NCI-H524 (cell line): ENCODE measurements at regions not wholly inside any gene's neighbourhood (a gene's known extent, or its start where the extent isn't known, plus 50 kb on each side); places are given as distances from the start of the nearest gene placed in this dataset.
"Not testable (repeated sequence)": the region's sequence is repeated elsewhere in the genome, so short reads cannot be mapped to it uniquely, and the experiment has no call there.

Source experiments
- DNase-seq, 2 experiments: peaks; one replicate each; lab custom pipeline; 2025; lab: John Stamatoyannopoulos, UW

- not testable (repeated sequence) for DNase-seq
These were observed 178.2 kb upstream of the ZNG1F start for GRCh38 chr9:41367301-41367700.

- not testable (repeated sequence) for DNase-seq
These were observed 172.7 kb upstream of the ZNG1F start for GRCh38 chr9:41361790-41362189.

DNA sequence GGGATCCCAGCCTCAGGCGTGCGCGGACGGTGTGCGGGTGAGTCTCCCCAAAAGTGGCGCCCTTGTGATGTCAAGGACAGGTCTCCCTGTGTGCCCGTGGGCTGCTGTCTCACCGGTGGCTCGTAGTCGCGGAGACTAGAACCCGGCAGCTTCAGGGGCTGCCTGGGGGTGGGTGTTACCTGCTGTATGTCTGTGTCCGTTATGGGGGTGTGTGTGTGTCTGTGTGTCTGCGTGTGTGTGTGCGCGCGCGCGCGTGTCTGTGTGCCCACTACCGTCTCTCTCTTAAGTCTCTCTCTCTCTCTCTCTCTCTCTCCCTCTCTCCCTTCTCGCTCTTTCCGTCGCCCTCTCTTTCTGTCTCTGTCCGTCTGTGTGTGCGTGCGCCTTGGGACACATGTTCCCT, 170.0 kb upstream of the ZNG1F start:
- DNase-seq: peak in 1 of 2 experiments; percentile 26

- DNase-seq: peak; percentile 22 to 72
These were observed 169.6 kb upstream of the ZNG1F start for GRCh38 chr9:41358682-41359081.

GRCh38 chr9:41357918-41358404, 168.8 kb upstream of the ZNG1F start:
- DNase-seq: not testable (repeated sequence)

GRCh38 chr9:41357350-41357748, 168.2 kb upstream of the ZNG1F start:
- not testable (repeated sequence) for DNase-seq

DNA sequence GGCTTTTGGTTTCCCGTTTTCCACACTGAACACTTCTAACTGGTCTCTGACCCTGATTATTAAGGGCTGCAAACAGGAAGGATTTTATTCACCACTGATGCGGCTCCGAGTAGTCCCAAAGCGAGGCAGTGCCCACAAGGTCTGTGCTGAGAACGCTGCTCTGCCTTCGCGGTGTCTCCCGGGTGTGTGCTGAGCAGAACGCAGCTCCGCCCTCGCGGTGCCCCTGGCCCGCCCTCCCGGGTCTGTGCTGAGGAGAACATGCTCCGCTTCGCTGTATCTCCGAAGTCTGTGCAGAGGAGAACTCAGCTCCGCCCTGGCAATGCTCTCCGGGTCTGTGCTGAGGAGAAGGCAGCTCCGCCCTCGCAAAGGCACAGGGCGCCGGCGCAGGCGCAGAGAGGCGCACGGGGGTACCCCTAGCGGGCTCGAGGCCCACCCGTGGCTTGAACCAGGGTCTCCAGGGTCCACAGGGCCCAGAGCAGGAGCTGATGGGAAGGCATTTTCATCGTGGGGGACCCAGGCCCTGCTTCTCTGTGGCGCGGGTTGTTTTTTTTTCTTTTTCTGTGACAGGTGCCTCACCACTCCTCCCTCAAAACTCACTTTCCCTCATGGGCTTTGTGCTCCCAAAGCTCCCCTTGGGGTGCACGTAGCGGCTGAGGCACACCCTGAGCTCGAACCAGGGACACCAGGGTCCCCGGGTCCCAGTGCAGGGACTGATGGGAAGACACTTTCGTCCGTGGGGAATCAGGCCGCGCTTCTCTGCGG, 167.7 kb upstream of the ZNG1F start:
- peak in 1 of 2 experiments; percentile 27 for DNase-seq

DNA sequence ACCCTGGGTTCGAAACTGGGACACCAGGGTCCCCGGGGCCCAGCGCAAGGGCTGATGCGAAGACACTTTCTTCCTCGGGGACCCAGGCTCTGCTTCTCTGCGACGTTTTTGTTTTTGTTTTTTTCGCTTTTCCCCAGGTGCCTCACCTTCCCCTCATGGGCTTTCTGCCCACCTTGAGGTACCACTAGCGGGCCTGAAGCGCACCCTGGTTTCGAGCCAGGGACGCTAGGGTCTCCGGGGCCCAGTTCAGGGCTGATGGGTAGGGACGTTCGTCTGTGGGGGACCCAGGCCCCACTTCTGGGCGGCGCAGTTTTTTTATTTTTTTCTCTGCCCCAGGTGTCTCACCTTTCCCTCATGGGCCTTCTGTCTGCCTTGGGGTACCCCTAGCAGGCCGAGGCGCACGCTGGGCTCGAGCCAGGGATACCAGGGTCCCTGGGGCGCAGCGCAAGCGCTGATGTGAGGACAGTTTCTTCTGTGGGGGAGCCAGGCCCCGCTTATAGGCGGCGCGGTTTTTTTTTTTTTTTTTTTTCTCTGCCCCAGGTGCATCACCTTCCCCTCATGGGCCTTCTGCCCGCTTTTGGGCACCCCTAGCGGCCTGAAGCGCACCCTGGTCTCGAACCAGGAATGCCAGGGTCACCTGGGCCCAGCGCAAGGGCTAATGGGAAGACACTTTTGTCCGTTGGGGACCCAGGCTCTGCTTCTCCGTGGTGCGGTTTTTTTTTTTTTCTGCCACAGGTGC, 166.8 kb upstream of the ZNG1F start:
- DNase-seq: not testable (repeated sequence)

GRCh38 chr9:41354978-41355377, 165.9 kb upstream of the ZNG1F start:
- not testable (repeated sequence) for DNase-seq

DNA sequence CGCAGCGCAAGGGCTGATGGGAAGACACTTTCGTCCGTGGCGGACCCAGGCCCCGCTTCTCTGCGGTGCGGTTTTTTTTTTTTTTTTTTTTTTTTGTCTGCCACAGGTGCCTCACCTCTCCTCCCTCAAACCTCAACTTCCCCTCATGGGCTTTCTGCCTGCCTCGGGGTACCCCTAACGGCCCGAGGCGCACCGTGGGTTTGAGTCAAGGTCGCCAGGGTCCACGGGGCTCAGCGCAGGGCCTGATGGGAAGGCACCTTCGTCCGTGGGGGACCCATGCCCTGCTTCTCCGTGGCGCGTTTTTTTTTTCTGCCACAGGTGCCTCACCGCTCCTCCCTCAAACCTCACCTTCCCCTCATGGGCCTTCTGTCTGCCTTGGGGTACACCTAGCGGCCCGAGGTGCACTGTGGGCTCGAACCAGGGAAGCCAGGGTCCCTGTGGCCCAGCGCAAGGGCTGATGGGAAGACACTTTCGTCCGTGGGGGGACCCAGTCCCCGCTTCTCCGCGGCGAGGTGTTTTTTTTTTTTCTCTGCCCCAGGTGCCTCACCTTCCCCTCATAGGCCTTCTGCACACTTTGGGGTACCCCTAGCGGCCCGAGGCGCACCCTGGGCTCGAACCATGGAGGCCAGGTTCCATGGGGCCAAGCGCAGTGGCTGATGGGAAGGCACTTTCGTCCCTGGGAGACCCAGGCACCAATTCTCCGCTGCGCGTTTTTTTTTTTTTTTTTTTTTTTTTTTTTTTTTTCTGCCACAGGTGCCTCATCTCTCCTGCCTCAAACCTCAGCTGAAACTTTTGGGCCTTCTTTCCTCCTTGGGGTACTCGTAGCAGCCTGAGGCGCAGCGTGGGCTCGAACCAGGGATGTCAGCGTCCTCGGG, 165.2 kb upstream of the ZNG1F start:
- DNase-seq: not testable (repeated sequence)

- not testable (repeated sequence) for DNase-seq
These were observed 163.9 kb upstream of the ZNG1F start for GRCh38 chr9:41353026-41353425.

- not testable (repeated sequence) for DNase-seq
These were observed 163.3 kb upstream of the ZNG1F start for GRCh38 chr9:41352390-41352789.

- not testable (repeated sequence) for DNase-seq
These were observed 158.8 kb upstream of the ZNG1F start for GRCh38 chr9:41347893-41348292.

GRCh38 chr9:41332562-41332961, 143.4 kb upstream of the ZNG1F start:
- DNase-seq: not testable (repeated sequence)

- DNase-seq: not testable (repeated sequence)
These were observed 132.2 kb upstream of the ZNG1F start for GRCh38 chr9:41321277-41321676.

DNA sequence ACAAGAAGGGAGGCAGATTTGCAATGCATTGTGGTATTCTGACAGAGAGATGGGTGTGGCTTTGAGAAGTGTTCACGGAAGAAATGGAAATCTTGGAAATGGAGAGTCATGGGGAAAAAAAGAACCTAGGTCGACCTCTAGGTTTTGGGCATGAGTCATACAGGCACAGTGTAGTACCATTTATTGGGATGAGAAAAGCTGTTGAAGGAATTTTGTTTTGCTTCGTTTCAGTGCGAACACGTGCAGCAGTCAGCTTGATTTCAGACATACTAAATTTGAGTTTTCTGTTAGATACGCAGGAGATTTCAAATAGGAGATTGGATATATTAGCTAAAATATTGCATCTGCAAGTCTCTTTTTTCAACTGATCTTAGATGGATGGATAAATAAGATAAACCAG, 119.8 kb upstream of the ZNG1F start:
- DNase-seq: not testable (repeated sequence)

DNA sequence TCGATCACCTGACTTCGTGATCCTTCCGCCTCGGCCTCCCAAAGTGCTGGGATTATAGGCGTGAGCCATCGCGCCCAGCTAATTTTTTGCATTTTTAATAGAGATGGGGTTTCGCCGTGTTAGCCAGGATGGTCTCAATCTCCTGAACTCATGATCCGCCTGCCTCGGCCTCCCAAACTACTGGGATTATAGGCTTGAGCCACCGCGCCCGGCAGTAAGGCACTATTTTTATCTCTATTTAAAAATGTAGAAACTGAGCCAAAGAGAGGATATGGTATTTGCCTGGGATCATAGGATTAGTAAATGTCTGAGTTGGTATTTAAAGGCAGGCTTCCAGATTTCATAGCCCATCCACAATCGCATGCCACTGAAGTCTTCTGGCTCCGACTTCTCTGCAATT, 96.6 kb upstream of the ZNG1F start:
- not testable (repeated sequence) for DNase-seq

- DNase-seq: not testable (repeated sequence)
These were observed 91.5 kb upstream of the ZNG1F start for GRCh38 chr9:41280299-41281238.

DNA sequence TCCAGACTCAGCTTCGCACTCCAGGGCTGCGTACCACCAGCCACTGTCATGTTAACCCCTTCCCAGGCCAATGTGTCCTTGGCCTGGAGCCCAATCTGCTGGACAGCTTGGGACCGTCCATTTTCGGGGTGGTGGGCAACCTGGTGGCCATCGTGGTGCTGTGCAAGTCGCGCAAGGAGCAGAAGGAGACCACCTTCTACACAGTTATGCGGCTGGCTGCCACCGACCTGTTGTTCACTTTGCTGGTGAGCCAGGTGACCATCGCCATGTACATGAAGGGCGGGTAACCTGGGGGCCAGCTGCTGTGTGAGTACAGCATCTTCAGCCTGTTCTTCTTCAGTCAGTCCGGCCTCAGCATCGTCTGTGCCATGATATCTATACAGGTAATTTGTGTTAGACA, 90.3 kb upstream of the ZNG1F start:
- not testable (repeated sequence) for DNase-seq

GRCh38 chr9:41279033-41279432, 89.9 kb upstream of the ZNG1F start:
- not testable (repeated sequence) for DNase-seq
